GM12878 (cell line): ENCODE measurements at regions not wholly inside any gene's neighbourhood (a gene's known extent, or its start where the extent isn't known, plus 50 kb on each side); places are given as distances from the start of the nearest gene placed in this dataset.

Experiments
- ATAC-seq: fragments of 200-7000 bp; cut with Tn5 transposase; 3 replicates; pipeline ENCODE4 v1.9.1; 2020; ENCODE audit warnings: mild to moderate bottlenecking, moderate library complexity
- BruUV-seq: library from RNA; stranded (reverse); fragments of 400-500 nt; replicated peaks from 2 replicates; lab custom pipeline; 2021; lab: Mats Ljungman, UMichigan
- CTCF ChIA-PET: fragments of 300-600 bp; sonication (Branson Sonifier 250); formaldehyde crosslinking; extraction: SDS; loops from one replicate; lab custom pipeline; 2021; ENCODE audit warnings: inconsistent platforms; lab: Yijun Ruan, JAX
- POLR2A ChIA-PET: fragments of 350-600 bp; formaldehyde crosslinking; extraction: SDS; loops from one replicate; lab custom pipeline; 2021; ENCODE audit warnings: inconsistent platforms; lab: Charles Lee
- RAD21 ChIA-PET: fragments of 300-600 bp; sonication (Branson Sonifier 250); formaldehyde crosslinking; loops from one replicate; lab custom pipeline; 2023; ENCODE audit warnings: antibody characterized with exemption; ENCODE audit not compliant: unreplicated experiment; lab: Charles Lee
- SMC1A ChIA-PET: fragments of 300-600 bp; sonication (Branson Sonifier 250); formaldehyde crosslinking; loops from one replicate; lab custom pipeline; 2023; ENCODE audit not compliant: unreplicated experiment, uncharacterized antibody; lab: Charles Lee
- DNase-seq: peaks from one replicate; pipeline ENCODE4 v3.0.0-alpha.2; 2011; ENCODE audit warnings: low read depth, low spot score
- FAIRE-seq: peaks from 3 replicates; lab custom pipeline; 2011; peaks lifted over from hg19 to GRCh38; lab: Jason Lieb, UNC
- H2AFZ ChIP-seq: 2 replicates; pipeline ENCODE4 v1.6.0; 2011; ENCODE audit warnings: low read depth, low read length, control low read depth; ENCODE audit not compliant: control insufficient read depth
- H3K27ac ChIP-seq: 2 replicates; pipeline ENCODE4 v1.5.1; 2011; ENCODE audit warnings: control low read depth; ENCODE audit not compliant: control insufficient read depth, insufficient read depth
- H3K27me3 ChIP-seq, 2 experiments: replicated peaks in 1 of 2; 2 replicates each; pipeline versions ENCODE4 v1.6.0 to v1.6.1; 2011; ENCODE audit warnings: low read length in 1 of 2; ENCODE audit not compliant: control insufficient read depth in 2 of 2, insufficient read depth in 2 of 2
- H3K36me3 ChIP-seq, 2 experiments: 2 replicates each; pipeline ENCODE4 v1.5.1; 2011; ENCODE audit warnings: low read length in 1 of 2; ENCODE audit not compliant: control insufficient read depth in 2 of 2, insufficient read depth in 2 of 2
- H3K4me1 ChIP-seq: 2 replicates; pipeline ENCODE4 v1.6.1; 2011; ENCODE audit warnings: mild to moderate bottlenecking, low read length, moderate library complexity, mixed read lengths; ENCODE audit not compliant: control insufficient read depth, insufficient read depth
- H3K4me2 ChIP-seq: 2 replicates; pipeline ENCODE4 v1.6.0; 2011; ENCODE audit warnings: control low read depth; ENCODE audit not compliant: control insufficient read depth, insufficient read depth
- H3K4me3 ChIP-seq: fragments of 200-600 bp; sonication (generic); 2 replicates; pipeline ENCODE4 v1.5.1; 2016
- H3K79me2 ChIP-seq: 2 replicates; pipeline ENCODE4 v1.6.0; 2011; ENCODE audit warnings: low read length; ENCODE audit not compliant: control insufficient read depth, insufficient read depth
- H3K9ac ChIP-seq: 2 replicates; pipeline ENCODE4 v1.8.0; 2011; ENCODE audit warnings: low read length, control low read depth, mixed read lengths; ENCODE audit not compliant: control insufficient read depth, insufficient read depth
- H3K9me3 ChIP-seq: replicated peaks from 3 replicates; pipeline ENCODE4 v1.5.1; 2011; ENCODE audit warnings: mild to moderate bottlenecking, low read length; ENCODE audit not compliant: control insufficient read depth, insufficient read depth
- H4K20me1 ChIP-seq: 2 replicates; pipeline ENCODE4 v1.6.0; 2011; ENCODE audit not compliant: control insufficient read depth, insufficient read depth
- CTCF ChIP-seq, 3 experiments: IDR thresholded peaks in 2 of 3; conservative IDR thresholded peaks in 1 of 3; 2 replicates each; pipeline ENCODE4 v1.5.1; 2011; ENCODE audit warnings: low read depth in 3 of 3, low read length in 3 of 3, mild to moderate bottlenecking in 3 of 3, control low read depth in 2 of 3, moderate library complexity in 2 of 3, inconsistent platforms in 1 of 3, mixed read lengths in 1 of 3; ENCODE audit not compliant: control insufficient read depth in 2 of 3, insufficient read depth in 1 of 3; ENCODE audit errors: extremely low read depth in 1 of 3
- IKZF1 ChIP-seq: fragments of 450-650 bp; conservative IDR thresholded peaks from 2 replicates; pipeline ENCODE4 v1.6.1; 2017; ENCODE audit warnings: antibody characterized with exemption, mild to moderate bottlenecking
- WGBS: methylation state at CpG from one replicate; pipeline ENCODE4 v1.1.6; 2016; ENCODE audit warnings: low lambda C conversion rate; ENCODE audit not compliant: insufficient replicate concordance, insufficient coverage; ENCODE audit errors: missing lambda C conversion rate; 5-methylcytosine and 5-hydroxymethylcytosine counted together
- in situ Hi-C: fragments of 300-500 bp; cut with MboI; formaldehyde crosslinking; loops from 9 replicates; pipeline ENCODE4 v1.14.3; 2018; ENCODE audit warnings: mixed read lengths
- intact Hi-C: fragments of 100-400 bp; cut with micrococcal nuclease; formaldehyde crosslinking; loops from one replicate; pipeline ENCODE4 v1.14.2; 2022; ENCODE audit not compliant: unreplicated experiment

GRCh38 chr20:19019734-19020364 lies 192.6 kb upstream of the SLC24A3 start:
- no peak overlapping the region for H2AFZ ChIP-seq

More at GRCh38 chr20:19019734-19020364, 192.6 kb upstream of the SLC24A3 start:
- TF ChIP-seq IKZF1 (no peak), CTCF (IDR thresholded peaks at IDR 0.05 in 2 of 3, conservative IDR thresholded peaks at IDR 0.05 in 1 of 3; ENCODE audit: control insufficient read depth in 2 of 3, extremely low read depth in 1 of 3, insufficient read depth in 1 of 3, low read depth in 3 of 3, low read length in 3 of 3) (0 out of 6 replicates have a peak, but pooled peaks of 1 of the 3 experiments have one; percentile 12)
- ChIA-PET SMC1A (interaction anchor here (1.2 to 1.6 kb wide), 2 partner anchors 9 to 34 kb away, joined by 3 to 4 read pairs; no protein-coding TSS in a partner anchor), CTCF (interaction anchor here (0.6 to 0.9 kb wide), 2 partner anchors 37 to 1338 kb away, joined by 3 read pairs; partner anchors contain the start of gene RRBP1), POLR2A (no interaction called here), RAD21 (no interaction called here)
- Histone ChIP-seq H3K27me3 (no peaks in the 10 kb centered on the region), H3K4me1 (no peaks in the 10 kb centered on the region), H3K27ac (no peak overlapping the region), H4K20me1 (no peaks in the 10 kb centered on the region), H3K36me3 (no peaks in the 10 kb centered on the region), H3K4me2 (no peak overlapping the region), H3K79me2 (no peaks in the 10 kb centered on the region), H3K9me3 (no peaks in the 10 kb centered on the region), H3K4me3 (no peak overlapping the region), H3K9ac (no peak overlapping the region)
- in situ Hi-C loops, result no loop called here
- FAIRE-seq (no peak), ATAC-seq (no peak), DNase-seq (no peak)
- 43% methylated on average over 5 of the region's 5 CpGs for WGBS
- no TSS peak for BruUV-seq
- intact Hi-C loops, result no loop called here
